H1 (cell line): ENCODE measurements at regions not wholly inside any gene's neighbourhood (a gene's known extent, or its start where the extent isn't known, plus 50 kb on each side); places are given as distances from the start of the nearest gene placed in this dataset.

ENCODE experiments used
- CTCF ChIA-PET: fragments of 300-600 bp; sonication (Branson Sonifier 250); formaldehyde crosslinking; loops from one replicate; lab custom pipeline; 2021; ENCODE audit not compliant: partially characterized antibody; lab: Charles Lee
- POLR2A ChIA-PET: fragments of 300-600 bp; sonication (Branson Sonifier 250); formaldehyde crosslinking; loops from one replicate; lab custom pipeline; 2021; ENCODE audit warnings: inconsistent platforms; ENCODE audit not compliant: partially characterized antibody; lab: Charles Lee
- DNase-seq, 2 experiments: peaks; one replicate each; pipeline versions ENCODE4 v3.0.0 to v3.0.0-alpha.2; 2010 to 2022; ENCODE audit warnings: low spot score in 2 of 2, low read depth in 1 of 2, mixed read lengths in 1 of 2
- FAIRE-seq: peaks from 2 replicates; lab custom pipeline; 2011; peaks lifted over from hg19 to GRCh38; lab: Jason Lieb, UNC
- H2AFZ ChIP-seq: 2 replicates; pipeline ENCODE4 v1.8.1; 2012; ENCODE audit warnings: low read length, inconsistent platforms
- H2AK5ac ChIP-seq: 2 replicates; pipeline ENCODE4 v1.6.1; 2013; ENCODE audit warnings: low read depth, low read length
- H2BK120ac ChIP-seq: replicated peaks from 2 replicates; pipeline ENCODE3; 2013; ENCODE audit warnings: low read depth, low read length, inconsistent platforms
- H2BK12ac ChIP-seq: 2 replicates; pipeline ENCODE4 v1.6.1; 2013; ENCODE audit warnings: low read depth, low read length
- H2BK15ac ChIP-seq: 2 replicates; pipeline ENCODE4 v1.6.1; 2013; ENCODE audit warnings: low read length
- H2BK20ac ChIP-seq: 2 replicates; pipeline ENCODE4 v1.6.1; 2013; ENCODE audit warnings: low read length
- H2BK5ac ChIP-seq: 2 replicates; pipeline ENCODE4 v1.6.1; 2013; ENCODE audit warnings: low read depth, low read length
- H3K14ac ChIP-seq: 2 replicates; pipeline ENCODE4 v1.6.1; 2013; ENCODE audit warnings: inconsistent platforms; ENCODE audit not compliant: insufficient read length
- H3K18ac ChIP-seq: 2 replicates; pipeline ENCODE4 v1.6.1; 2013; ENCODE audit warnings: low read length; ENCODE audit errors: extremely low read depth
- H3K23ac ChIP-seq: 2 replicates; pipeline ENCODE4 v1.6.1; 2013; ENCODE audit warnings: inconsistent platforms; ENCODE audit not compliant: insufficient read length
- H3K23me2 ChIP-seq: 2 replicates; pipeline ENCODE4 v1.6.1; 2013; ENCODE audit warnings: low read depth, low read length
- H3K27ac ChIP-seq: 2 replicates; pipeline ENCODE4 v1.6.1; 2011; ENCODE audit warnings: low read depth, low read length, inconsistent platforms
- H3K27me3 ChIP-seq, 4 experiments: replicated peaks in 1 of 4; 1 replicate in 1 of 4; 2 replicates in 3 of 4; pipeline versions ENCODE4 v1.6.1 to v1.8.1; 2011 to 2013; ENCODE audit warnings: low read length in 3 of 4, mild to moderate bottlenecking in 3 of 4, inconsistent platforms in 2 of 4, mixed read lengths in 2 of 4, moderate library complexity in 1 of 4; ENCODE audit not compliant: control insufficient read depth in 3 of 4, insufficient read depth in 3 of 4; ENCODE audit errors: extremely low read depth in 1 of 4
- H3K36me3 ChIP-seq, 4 experiments: 2 replicates each; pipeline versions ENCODE4 v1.6.1 to v1.8.1; 2011 to 2013; ENCODE audit warnings: mild to moderate bottlenecking in 4 of 4, low read length in 3 of 4, moderate library complexity in 2 of 4, control low read depth in 1 of 4, inconsistent platforms in 1 of 4; ENCODE audit not compliant: insufficient read depth in 4 of 4, control insufficient read depth in 2 of 4
- H3K4ac ChIP-seq: replicated peaks from 2 replicates; pipeline ENCODE3; 2013; ENCODE audit warnings: low read length, low read depth, mixed read lengths, inconsistent platforms; ENCODE audit not compliant: insufficient read length
- H3K4me1 ChIP-seq, 4 experiments: replicated peaks in 1 of 4; 1 replicate in 1 of 4; 2 replicates in 3 of 4; pipeline versions ENCODE4 v1.6.1 to v1.8.1; 2011 to 2013; ENCODE audit warnings: low read length in 3 of 4, inconsistent platforms in 2 of 4, mixed read lengths in 1 of 4; ENCODE audit not compliant: insufficient read depth in 4 of 4, control insufficient read depth in 3 of 4
- H3K4me2 ChIP-seq, 2 experiments: 2 replicates each; pipeline versions ENCODE4 v1.6.1 to v1.8.1; 2011 to 2013; ENCODE audit warnings: low read depth in 2 of 2, low read length in 2 of 2, control low read depth in 1 of 2, inconsistent platforms in 1 of 2, mild to moderate bottlenecking in 1 of 2; ENCODE audit not compliant: insufficient read depth in 1 of 2
- H3K4me3 ChIP-seq, 4 experiments: fragments of 200-600, 300-600 bp in 1 of 4; sonication (generic), shearing (Covaris generic), sonication (Bioruptor Twin) in 1 of 4; 2 replicates each; pipeline versions ENCODE4 v1.5.1 to v1.8.1; 2011 to 2016; ENCODE audit warnings: low read length in 4 of 4, low read depth in 3 of 4, control low read depth in 2 of 4, inconsistent platforms in 2 of 4, mild to moderate bottlenecking in 2 of 4, mixed read lengths in 1 of 4, moderate library complexity in 1 of 4; ENCODE audit not compliant: insufficient read depth in 2 of 4; ENCODE audit errors: extremely low read depth in 1 of 4
- H3K56ac ChIP-seq: replicated peaks from 2 replicates; pipeline ENCODE3; 2013; ENCODE audit warnings: low read depth, mild to moderate bottlenecking, mixed read lengths, low read length, inconsistent platforms; ENCODE audit not compliant: insufficient read length
- H3K79me1 ChIP-seq: 2 replicates; pipeline ENCODE4 v1.6.1; 2013; ENCODE audit warnings: low read depth, low read length, control low read depth
- H3K79me2 ChIP-seq, 2 experiments: 2 replicates each; pipeline versions ENCODE4 v1.6.1 to v1.8.1; 2012 to 2013; ENCODE audit warnings: low read length in 2 of 2, mild to moderate bottlenecking in 2 of 2, inconsistent platforms in 1 of 2; ENCODE audit not compliant: insufficient read depth in 2 of 2, control insufficient read depth in 1 of 2
- H3K9ac ChIP-seq, 4 experiments: replicated peaks in 1 of 4; 1 replicate in 1 of 4; 2 replicates in 3 of 4; pipeline versions ENCODE4 v1.6.1 to v1.8.1; 2011 to 2013; ENCODE audit warnings: low read depth in 3 of 4, low read length in 3 of 4, control low read depth in 2 of 4, mild to moderate bottlenecking in 2 of 4, moderate library complexity in 2 of 4, inconsistent platforms in 1 of 4; ENCODE audit errors: extremely low read depth in 1 of 4
- H3K9me3 ChIP-seq, 2 experiments: 2 replicates each; pipeline versions ENCODE4 v1.6.1 to v1.8.1; 2012 to 2013; ENCODE audit warnings: mild to moderate bottlenecking in 2 of 2, moderate library complexity in 2 of 2, control low read depth in 1 of 2, inconsistent platforms in 1 of 2, low read depth in 1 of 2, low read length in 1 of 2, mixed read lengths in 1 of 2; ENCODE audit not compliant: insufficient read depth in 2 of 2
- H4K20me1 ChIP-seq, 2 experiments: replicated peaks in 1 of 2; 2 replicates each; pipeline versions ENCODE3 to v1.8.1; 2011 to 2013; ENCODE audit warnings: inconsistent platforms in 2 of 2, low read length in 2 of 2, mild to moderate bottlenecking in 1 of 2; ENCODE audit not compliant: insufficient read depth in 2 of 2, control insufficient read depth in 1 of 2
- H4K5ac ChIP-seq: 2 replicates; pipeline ENCODE4 v1.6.1; 2013; ENCODE audit warnings: low read length, low read depth, mixed read lengths, inconsistent platforms; ENCODE audit not compliant: insufficient read length
- H4K8ac ChIP-seq: 2 replicates; pipeline ENCODE4 v1.8.0; 2013; ENCODE audit warnings: mild to moderate bottlenecking, moderate library complexity, low read length, inconsistent platforms; ENCODE audit not compliant: insufficient read depth; ENCODE audit errors: extremely low read depth
- H4K91ac ChIP-seq: replicated peaks from 2 replicates; pipeline ENCODE3; 2013; ENCODE audit warnings: low read length, mixed read lengths, inconsistent platforms; ENCODE audit not compliant: insufficient read length
- KDM1A ChIP-seq: fragments of 200-600, 300-600 bp; sonication (generic); IDR thresholded peaks from 2 replicates; pipeline ENCODE4 v1.7.1; 2016; ENCODE audit warnings: mild to moderate bottlenecking, low read length, borderline replicate concordance
- RNF2 ChIP-seq: fragments of 200-900, 300-1000 bp; sonication (generic); IDR thresholded peaks from 2 replicates; pipeline ENCODE4 v1.7.1; 2016; ENCODE audit warnings: borderline replicate concordance, low read depth, mild to moderate bottlenecking, antibody characterized with exemption, low read length; ENCODE audit not compliant: poor library complexity, severe bottlenecking; ENCODE audit errors: missing control alignments
- WGBS, 2 experiments: shearing (Covaris generic) in 1 of 2; methylation state at CpG; one replicate each; pipeline versions ENCODE4 v1.1.6 to v1.1.7; 2013 to 2015; ENCODE audit warnings: low lambda C conversion rate in 2 of 2, mixed read lengths in 2 of 2, inconsistent platforms in 1 of 2, low coverage in 1 of 2, missing lambda C conversion rate in 1 of 2; ENCODE audit not compliant: insufficient replicate concordance in 2 of 2, insufficient coverage in 1 of 2, insufficient read length in 1 of 2; ENCODE audit errors: extremely low coverage in 1 of 2, missing lambda C conversion rate in 1 of 2; 5-methylcytosine and 5-hydroxymethylcytosine counted together

- no peak overlapping the region for H3K4me2 ChIP-seq
- H3K14ac ChIP-seq: no peak overlapping the region
- H2AK5ac ChIP-seq: no peak overlapping the region
- no peak overlapping the region for H3K4me3 ChIP-seq
- no peaks in the 10 kb centered on the region for H3K9me3 ChIP-seq
- no peak overlapping the region for H4K8ac ChIP-seq
- no peak overlapping the region for H4K5ac ChIP-seq
- no peaks in the 10 kb centered on the region for H3K79me2 ChIP-seq
- no peak overlapping the region for H2BK120ac ChIP-seq
- H3K4ac ChIP-seq: no peak overlapping the region
- DNase-seq: no peak
- TF ChIP-seq RNF2 (no peak), KDM1A (peak; percentile 45; the same call in 1 of the 2 replicates)
- no peak overlapping the region for H2BK12ac ChIP-seq
- no peaks in the 10 kb centered on the region for H4K20me1 ChIP-seq
- H3K18ac ChIP-seq: no peak overlapping the region
- no peak overlapping the region for H3K27ac ChIP-seq
- no peak for FAIRE-seq
- 96% methylated on average over 7 of the region's 7 CpGs; no CpG with 5 or more reads in 1 of the 2 experiments for WGBS, 2 experiments
- no peak overlapping the region for H2BK15ac ChIP-seq
- no peak overlapping the region for H2BK20ac ChIP-seq
- no peak overlapping the region for H4K91ac ChIP-seq
- peaks cover 0 to 3% (median under 1%) of the 10 kb centered on the region in 4 experiments; a peak in 3 of 7 replicates for H3K4me1 ChIP-seq
- no peaks in the 10 kb centered on the region for H3K23me2 ChIP-seq
- H2AFZ ChIP-seq: no peak overlapping the region
- no peaks in the 10 kb centered on the region for H3K79me1 ChIP-seq
- CTCF ChIA-PET: interaction anchor here (1.0 to 2.9 kb wide), 4 partner anchors 8 to 445 kb away, joined by 3 to 9 read pairs (median 4); no protein-coding TSS in a partner anchor
- no peak overlapping the region for H3K9ac ChIP-seq
- H3K56ac ChIP-seq: no peak overlapping the region
- no peaks in the 10 kb centered on the region for H3K27me3 ChIP-seq
- POLR2A ChIA-PET: no interaction called here
- no peak overlapping the region for H2BK5ac ChIP-seq
- H3K36me3 ChIP-seq: no peaks in the 10 kb centered on the region
- no peak overlapping the region for H3K23ac ChIP-seq
These were observed 191.3 kb downstream of the KLF5 start for GRCh38 chr13:73250061-73250460.
